ENCODE measurements at regions not wholly inside any gene's neighbourhood (a gene's known extent, or its start where the extent isn't known, plus 50 kb on each side); places are given as distances from the start of the nearest gene placed in this dataset.

DNA sequence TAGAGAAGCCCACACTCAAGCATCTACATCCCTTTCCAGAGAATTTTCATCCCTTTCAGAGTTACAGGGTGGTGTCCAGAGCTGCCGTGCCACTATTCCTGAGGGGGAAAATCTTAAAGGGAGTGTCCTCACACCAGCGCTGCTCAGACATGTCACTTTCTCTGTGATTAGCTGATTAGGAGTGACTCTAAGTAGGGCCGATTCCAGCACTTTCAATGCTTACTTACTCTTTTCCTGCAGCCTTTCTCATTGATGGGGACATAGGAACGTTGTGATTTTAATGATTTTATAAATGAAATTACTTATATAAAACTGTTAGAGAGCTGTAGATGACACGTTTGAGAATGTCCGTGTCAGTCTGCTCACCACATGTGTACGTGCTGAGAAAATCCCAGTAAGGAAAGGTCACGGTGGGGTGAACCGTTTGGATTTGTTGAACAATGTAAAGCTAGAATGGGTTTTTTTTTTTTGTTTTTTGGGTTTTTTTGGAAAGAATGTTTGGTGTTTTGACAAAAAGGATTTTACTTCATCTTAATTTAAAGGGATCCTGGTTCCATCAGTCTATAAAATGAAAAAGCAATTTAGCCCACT is 56.6 kb upstream of the SPATA13 start:
- no peak overlapping the region for H3K4me3 ChIP-seq (ENCODE audit: low read depth, low read length)
- TF ChIP-seq CTCF (IDR thresholded peaks at IDR 0.05; ENCODE audit: insufficient read depth, low read length): no peak
- DNase-seq (ENCODE audit: low read depth): no peak

DNA sequence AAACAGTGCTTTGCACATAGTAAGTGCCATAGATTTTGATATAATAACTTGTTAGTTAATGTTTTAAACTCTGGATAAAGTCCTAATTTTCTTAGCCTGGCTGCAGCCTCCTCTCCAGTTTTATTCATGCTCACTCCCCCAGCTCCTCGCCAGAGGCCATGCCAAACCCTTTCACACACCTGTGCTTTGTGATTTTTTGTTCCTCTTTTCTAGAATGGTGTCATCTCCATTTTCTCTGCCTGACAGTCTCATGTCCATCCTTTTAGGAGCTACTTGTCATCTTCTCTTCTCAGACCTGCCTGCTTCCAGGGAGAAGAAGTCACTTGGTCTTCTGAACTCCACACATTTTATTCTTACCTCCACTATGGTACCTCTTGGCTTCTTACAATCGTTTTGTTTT is 55.8 kb upstream of the SPATA13 start:
- no peak overlapping the region for H3K4me3 ChIP-seq (ENCODE audit: low read depth, low read length)
- DNase-seq (ENCODE audit: low read depth): no peak
- no peak for TF ChIP-seq CTCF (IDR thresholded peaks at IDR 0.05; ENCODE audit: insufficient read depth, low read length)

DNA sequence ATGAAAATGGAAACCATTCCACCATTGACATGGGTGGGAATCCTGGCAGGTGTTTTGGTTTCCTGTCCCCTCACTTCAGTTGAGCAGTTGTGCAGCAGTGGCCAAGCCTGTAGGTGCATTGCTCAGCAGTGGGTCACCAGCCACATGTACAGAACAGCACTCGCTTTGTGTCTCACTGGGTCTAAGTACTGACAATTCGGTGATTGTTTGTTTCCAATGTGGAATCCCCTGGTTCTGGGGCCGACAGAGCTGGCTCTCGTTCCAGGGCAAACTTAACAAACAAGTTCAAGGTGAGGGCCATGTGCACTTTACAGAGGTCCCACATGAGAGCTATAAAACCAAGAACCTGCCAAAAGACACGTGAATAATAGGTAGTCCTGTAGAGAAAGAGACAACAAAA is 54.1 kb upstream of the SPATA13 start:
- TF ChIP-seq CTCF (IDR thresholded peaks at IDR 0.05; ENCODE audit: insufficient read depth, low read length): no peak
- H3K4me3 ChIP-seq (ENCODE audit: low read depth, low read length): no peak overlapping the region
- no peak for DNase-seq (ENCODE audit: low read depth)

GRCh38 chr13:24107955-24108614 is 52.4 kb upstream of the SPATA13 start:
- TF ChIP-seq CTCF (IDR thresholded peaks at IDR 0.05; ENCODE audit: insufficient read depth, low read length): no peak
- H3K4me3 ChIP-seq (ENCODE audit: low read depth, low read length): no peak overlapping the region
- DNase-seq (ENCODE audit: low read depth): no peak

GRCh38 chr13:24108615-24108965 is 51.9 kb upstream of the SPATA13 start:
- no peak for TF ChIP-seq CTCF (IDR thresholded peaks at IDR 0.05; ENCODE audit: insufficient read depth, low read length)
- no peak overlapping the region for H3K4me3 ChIP-seq (ENCODE audit: low read depth, low read length)
- no peak for DNase-seq (ENCODE audit: low read depth)

DNA sequence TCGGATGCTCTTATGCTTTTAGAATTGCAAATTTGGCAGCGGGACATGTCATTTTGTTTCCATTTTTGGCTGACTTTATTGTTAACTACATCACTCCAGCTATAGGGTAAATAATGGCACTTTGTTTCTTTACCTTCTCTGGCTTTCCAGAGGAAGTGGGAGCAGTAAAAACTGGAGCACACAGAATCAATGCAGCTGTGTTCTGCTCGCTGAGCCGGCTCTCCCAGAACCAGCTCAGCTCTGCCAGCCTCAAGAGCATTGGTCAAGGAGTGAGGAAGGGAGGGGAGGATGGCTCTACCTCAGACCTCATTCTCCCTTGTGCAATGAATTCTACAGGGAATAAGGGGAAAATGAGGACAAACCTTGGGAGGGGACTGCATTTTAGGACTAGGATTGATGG is 50.5 kb upstream of the SPATA13 start:
- H3K4me3 ChIP-seq (ENCODE audit: low read depth, low read length): no peak overlapping the region
- TF ChIP-seq CTCF (IDR thresholded peaks at IDR 0.05; ENCODE audit: insufficient read depth, low read length): no peak
- DNase-seq (ENCODE audit: low read depth): no peak

All from fibroblast of the aortic adventitia (primary cell).